ENCODE measurements at regions not wholly inside any gene's neighbourhood (a gene's known extent, or its start where the extent isn't known, plus 50 kb on each side); places are given as distances from the start of the nearest gene placed in this dataset.

DNA sequence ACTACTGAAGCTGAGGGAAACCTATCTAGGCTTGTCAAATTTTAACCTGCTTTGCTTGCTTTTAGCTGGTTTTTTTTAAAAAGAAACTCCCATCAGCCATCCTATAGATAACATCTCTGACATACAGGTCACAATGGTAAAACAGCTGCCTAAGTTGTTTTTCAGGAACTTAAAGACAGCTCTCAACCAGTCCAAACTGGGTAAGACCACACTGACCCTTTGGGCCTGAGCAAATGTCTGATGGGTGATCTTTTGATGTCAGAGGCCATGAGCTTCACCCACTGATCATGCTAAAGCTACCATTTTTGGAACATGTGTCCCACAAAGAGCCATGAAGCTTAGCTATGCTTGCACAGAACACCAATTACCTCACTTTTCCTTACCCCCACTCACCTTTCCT lies 50.0 kb upstream of the TANC1 start:
- no peaks in the 10 kb centered on the region for H3K36me3 ChIP-seq
- TF ChIP-seq, protein P1, sequence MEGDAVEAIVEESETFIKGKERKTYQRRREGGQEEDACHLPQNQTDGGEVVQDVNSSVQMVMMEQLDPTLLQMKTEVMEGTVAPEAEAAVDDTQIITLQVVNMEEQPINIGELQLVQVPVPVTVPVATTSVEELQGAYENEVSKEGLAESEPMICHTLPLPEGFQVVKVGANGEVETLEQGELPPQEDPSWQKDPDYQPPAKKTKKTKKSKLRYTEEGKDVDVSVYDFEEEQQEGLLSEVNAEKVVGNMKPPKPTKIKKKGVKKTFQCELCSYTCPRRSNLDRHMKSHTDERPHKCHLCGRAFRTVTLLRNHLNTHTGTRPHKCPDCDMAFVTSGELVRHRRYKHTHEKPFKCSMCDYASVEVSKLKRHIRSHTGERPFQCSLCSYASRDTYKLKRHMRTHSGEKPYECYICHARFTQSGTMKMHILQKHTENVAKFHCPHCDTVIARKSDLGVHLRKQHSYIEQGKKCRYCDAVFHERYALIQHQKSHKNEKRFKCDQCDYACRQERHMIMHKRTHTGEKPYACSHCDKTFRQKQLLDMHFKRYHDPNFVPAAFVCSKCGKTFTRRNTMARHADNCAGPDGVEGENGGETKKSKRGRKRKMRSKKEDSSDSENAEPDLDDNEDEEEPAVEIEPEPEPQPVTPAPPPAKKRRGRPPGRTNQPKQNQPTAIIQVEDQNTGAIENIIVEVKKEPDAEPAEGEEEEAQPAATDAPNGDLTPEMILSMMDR (IDR thresholded peaks at IDR 0.05; ENCODE audit: low read depth, low read length): no peak
- H3K4me1 ChIP-seq: no peaks in the 10 kb centered on the region; the same call in 1 of the 2 replicates
- no peaks in the 10 kb centered on the region for H3K9me3 ChIP-seq
- DNase-seq: no peak
- no peaks in the 10 kb centered on the region for H3K27me3 ChIP-seq
- H3K4me3 ChIP-seq (ENCODE audit: low read depth, low read length): no peak overlapping the region
